ENCODE measurements at regions not wholly inside any gene's neighbourhood (a gene's known extent, or its start where the extent isn't known, plus 50 kb on each side); places are given as distances from the start of the nearest gene placed in this dataset.

- WGBS, 2 donors = 34 to 52% methylated on average over 9 of the region's 9 CpGs
- H3K4me3 ChIP-seq = no peak overlapping the region
- no peak for ATAC-seq (ENCODE audit: insufficient read depth, low FRiP score)
- H3K36me3 ChIP-seq (ENCODE audit: control insufficient read depth in 4 of 4, insufficient read depth in 4 of 4, low read length in 4 of 4) = no peaks in the 10 kb centered on the region
- H3K9ac ChIP-seq (ENCODE audit: insufficient read depth in 1 of 2, low read length in 2 of 2) = no peak overlapping the region
- DNase-seq = peak in 2 of 3 donors; percentile 13 to 26
- no peak overlapping the region for H3K27ac ChIP-seq (ENCODE audit: low read depth in 1 of 2, low read length in 1 of 2)
- peaks cover 0 to 15% (median 3%) of the 10 kb centered on the region in 5 donors for H3K4me1 ChIP-seq (ENCODE audit: control insufficient read depth in 5 of 5, insufficient read depth in 5 of 5, low read length in 5 of 5)
- H3K9me3 ChIP-seq (ENCODE audit: control insufficient read depth in 4 of 4, insufficient read depth in 3 of 4, low read length in 3 of 4) = no peaks in the 10 kb centered on the region
- H3K27me3 ChIP-seq (ENCODE audit: control insufficient read depth in 3 of 3, insufficient read depth in 3 of 3, low read length in 2 of 3) = peaks cover 0 to 12% (median under 1%) of the 10 kb centered on the region in 3 donors
- TF ChIP-seq CTCF (IDR thresholded peaks at IDR 0.05; ENCODE audit: control extremely low read depth, extremely low read depth) = no peak
Observed at GRCh38 chr17:73718912-73719311, 74.7 kb upstream of the SDK2 start.

DNA sequence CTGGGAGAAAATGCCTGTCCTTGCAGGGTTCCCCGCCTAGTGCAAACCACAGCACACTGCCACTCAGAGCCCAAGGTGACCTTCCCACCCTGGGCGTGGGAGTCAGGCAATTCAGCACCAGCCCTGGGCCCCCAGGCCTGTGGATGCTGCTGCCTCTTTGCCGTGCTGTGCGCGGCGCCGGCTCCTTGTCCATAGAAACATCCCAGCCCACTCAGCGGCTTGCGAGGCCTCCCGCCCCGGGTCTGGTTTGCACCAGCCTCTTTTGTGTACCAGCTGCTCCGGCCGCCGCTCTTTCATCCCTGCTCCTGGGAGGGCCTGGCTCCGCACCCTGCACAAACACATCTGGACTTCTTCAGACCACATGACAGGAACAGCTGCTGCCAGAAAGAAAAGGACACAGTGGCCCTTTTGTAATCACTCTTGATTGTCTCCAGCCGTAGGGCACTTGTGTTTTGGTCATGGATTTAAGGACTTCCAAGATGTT lies 75.4 kb upstream of the SDK2 start:
- DNase-seq = peak; percentile 80
- no peaks in the 10 kb centered on the region for H3K9me3 ChIP-seq (ENCODE audit: control insufficient read depth in 4 of 4, insufficient read depth in 3 of 4, low read length in 3 of 4)

GRCh38 chr17:73720187-73720834 lies 76.1 kb upstream of the SDK2 start:
- Histone ChIP-seq H3K4me1 (ENCODE audit: control insufficient read depth in 5 of 5, insufficient read depth in 5 of 5, low read length in 5 of 5) (peaks cover 0 to 15% (median 3%) of the 10 kb centered on the region in 5 donors), H3K27me3 (ENCODE audit: control insufficient read depth in 3 of 3, insufficient read depth in 3 of 3, low read length in 2 of 3) (peaks cover 0 to 3% (median 0%) of the 10 kb centered on the region in 3 donors), H3K27ac (ENCODE audit: low read depth in 1 of 2, low read length in 1 of 2) (no peak overlapping the region), H3K9ac (ENCODE audit: insufficient read depth in 1 of 2, low read length in 2 of 2) (no peak overlapping the region), H3K36me3 (ENCODE audit: control insufficient read depth in 4 of 4, insufficient read depth in 4 of 4, low read length in 4 of 4) (no peaks in the 10 kb centered on the region), H3K4me3 (no peak overlapping the region), H3K9me3 (ENCODE audit: control insufficient read depth in 4 of 4, insufficient read depth in 3 of 4, low read length in 3 of 4) (no peaks in the 10 kb centered on the region)
- WGBS, 2 donors = 80 to 95% methylated on average over 10 of the region's 10 CpGs
- no peak for DNase-seq
- ATAC-seq (ENCODE audit: insufficient read depth, low FRiP score) = no peak
- no peak for TF ChIP-seq CTCF (IDR thresholded peaks at IDR 0.05; ENCODE audit: control extremely low read depth, extremely low read depth)

More for the DNA sequence above, 75.4 kb upstream of the SDK2 start:
- TF ChIP-seq CTCF (IDR thresholded peaks at IDR 0.05; ENCODE audit: control extremely low read depth, extremely low read depth) = no peak
- H3K27ac ChIP-seq (ENCODE audit: low read depth in 1 of 2, low read length in 1 of 2) = no peak overlapping the region
- no peak overlapping the region for H3K4me3 ChIP-seq
- no peak overlapping the region for H3K9ac ChIP-seq (ENCODE audit: insufficient read depth in 1 of 2, low read length in 2 of 2)
- no peak for ATAC-seq (ENCODE audit: insufficient read depth, low FRiP score)
- peaks cover 0 to 15% (median 3%) of the 10 kb centered on the region in 5 donors for H3K4me1 ChIP-seq (ENCODE audit: control insufficient read depth in 5 of 5, insufficient read depth in 5 of 5, low read length in 5 of 5)
- 55 to 80% methylated on average over 16 of the region's 16 CpGs for WGBS, 2 donors
- no peaks in the 10 kb centered on the region for H3K36me3 ChIP-seq (ENCODE audit: control insufficient read depth in 4 of 4, insufficient read depth in 4 of 4, low read length in 4 of 4)
- H3K27me3 ChIP-seq (ENCODE audit: control insufficient read depth in 3 of 3, insufficient read depth in 3 of 3, low read length in 2 of 3) = peaks cover 0 to 6% (median 0%) of the 10 kb centered on the region in 3 donors

All from lung (tissue), 11 donors.